Vagina (tissue), 2 donors: ENCODE measurements at regions not wholly inside any gene's neighbourhood (a gene's known extent, or its start where the extent isn't known, plus 50 kb on each side); places are given as distances from the start of the nearest gene placed in this dataset.

Experiments used
- POLR2A ChIP-seq, 2 donors: fragments of 450-650 bp; IDR thresholded peaks; one replicate each; pipeline ENCODE4 v1.6.1; 2017; ENCODE audit warnings: antibody characterized with exemption in 2 of 2, mild to moderate bottlenecking in 2 of 2, moderate library complexity in 2 of 2
- POLR2AphosphoS5 ChIP-seq, 2 donors: sonication (generic); formaldehyde crosslinking; IDR thresholded peaks; one replicate each; pipeline ENCODE4 v1.9.0; 2017; ENCODE audit warnings: antibody characterized with exemption in 2 of 2, mild to moderate bottlenecking in 2 of 2, low read depth in 1 of 2; ENCODE audit not compliant: insufficient read depth in 1 of 2
- TF ChIP-seq, protein P1 (sequence below), 3 experiments: fragments of 450-650 bp in 2 of 3; fragments of 200-600 bp in 1 of 3; sonication (generic) in 1 of 3; IDR thresholded peaks; one replicate each; pipeline ENCODE4 v1.5.1; 2017 to 2019; ENCODE audit warnings: antibody characterized with exemption in 3 of 3, mild to moderate bottlenecking in 2 of 3, moderate library complexity in 2 of 3

DNA sequence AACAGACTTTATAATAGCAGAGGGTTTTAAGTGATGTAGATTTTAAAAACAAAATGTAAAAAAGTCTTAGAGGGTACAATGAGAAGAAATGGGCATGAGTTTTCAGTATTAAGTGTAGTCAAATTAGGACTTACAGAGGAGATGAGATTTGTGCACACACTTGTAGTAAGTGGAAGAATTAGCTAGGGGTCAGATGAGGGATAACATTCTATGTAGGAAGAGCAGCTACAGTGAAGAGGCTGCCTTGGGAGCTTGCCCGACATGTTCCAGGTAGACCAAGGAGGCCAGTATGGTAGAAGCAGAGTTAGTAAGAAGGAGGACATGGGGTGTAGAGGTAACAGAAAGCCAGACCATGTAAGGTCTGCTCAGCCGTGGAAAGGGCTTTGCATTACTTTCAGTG is 189.2 kb upstream of the DSEL start:
- TF ChIP-seq, protein P1, sequence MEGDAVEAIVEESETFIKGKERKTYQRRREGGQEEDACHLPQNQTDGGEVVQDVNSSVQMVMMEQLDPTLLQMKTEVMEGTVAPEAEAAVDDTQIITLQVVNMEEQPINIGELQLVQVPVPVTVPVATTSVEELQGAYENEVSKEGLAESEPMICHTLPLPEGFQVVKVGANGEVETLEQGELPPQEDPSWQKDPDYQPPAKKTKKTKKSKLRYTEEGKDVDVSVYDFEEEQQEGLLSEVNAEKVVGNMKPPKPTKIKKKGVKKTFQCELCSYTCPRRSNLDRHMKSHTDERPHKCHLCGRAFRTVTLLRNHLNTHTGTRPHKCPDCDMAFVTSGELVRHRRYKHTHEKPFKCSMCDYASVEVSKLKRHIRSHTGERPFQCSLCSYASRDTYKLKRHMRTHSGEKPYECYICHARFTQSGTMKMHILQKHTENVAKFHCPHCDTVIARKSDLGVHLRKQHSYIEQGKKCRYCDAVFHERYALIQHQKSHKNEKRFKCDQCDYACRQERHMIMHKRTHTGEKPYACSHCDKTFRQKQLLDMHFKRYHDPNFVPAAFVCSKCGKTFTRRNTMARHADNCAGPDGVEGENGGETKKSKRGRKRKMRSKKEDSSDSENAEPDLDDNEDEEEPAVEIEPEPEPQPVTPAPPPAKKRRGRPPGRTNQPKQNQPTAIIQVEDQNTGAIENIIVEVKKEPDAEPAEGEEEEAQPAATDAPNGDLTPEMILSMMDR (IDR thresholded peaks at IDR 0.05) = no peak
- TF ChIP-seq POLR2AphosphoS5 (IDR thresholded peaks at IDR 0.05; ENCODE audit: insufficient read depth in 1 of 2, low read depth in 1 of 2) (no peak), POLR2A (IDR thresholded peaks at IDR 0.05) (no peak)
